Fibroblast of mammary gland (primary cell): ENCODE measurements at regions not wholly inside any gene's neighbourhood (a gene's known extent, or its start where the extent isn't known, plus 50 kb on each side); places are given as distances from the start of the nearest gene placed in this dataset.
"Not testable (repeated sequence)": the region's sequence is repeated elsewhere in the genome, so short reads cannot be mapped to it uniquely, and the experiment has no call there.

Experiments used
- DNase-seq: peaks from one replicate; pipeline ENCODE4 v3.0.0-alpha.2; 2010; ENCODE audit warnings: low read depth
- H3K4me3 ChIP-seq: 2 replicates; pipeline ENCODE4 v1.5.1; 2011; ENCODE audit warnings: low read depth, mild to moderate bottlenecking, low read length, moderate library complexity; ENCODE audit not compliant: control insufficient read depth
- TF ChIP-seq, protein P1 (sequence below): conservative IDR thresholded peaks from 2 replicates; pipeline ENCODE4 v1.5.1; 2011; ENCODE audit warnings: low read depth, low read length, inconsistent platforms; ENCODE audit not compliant: control insufficient read depth, insufficient read depth

DNA sequence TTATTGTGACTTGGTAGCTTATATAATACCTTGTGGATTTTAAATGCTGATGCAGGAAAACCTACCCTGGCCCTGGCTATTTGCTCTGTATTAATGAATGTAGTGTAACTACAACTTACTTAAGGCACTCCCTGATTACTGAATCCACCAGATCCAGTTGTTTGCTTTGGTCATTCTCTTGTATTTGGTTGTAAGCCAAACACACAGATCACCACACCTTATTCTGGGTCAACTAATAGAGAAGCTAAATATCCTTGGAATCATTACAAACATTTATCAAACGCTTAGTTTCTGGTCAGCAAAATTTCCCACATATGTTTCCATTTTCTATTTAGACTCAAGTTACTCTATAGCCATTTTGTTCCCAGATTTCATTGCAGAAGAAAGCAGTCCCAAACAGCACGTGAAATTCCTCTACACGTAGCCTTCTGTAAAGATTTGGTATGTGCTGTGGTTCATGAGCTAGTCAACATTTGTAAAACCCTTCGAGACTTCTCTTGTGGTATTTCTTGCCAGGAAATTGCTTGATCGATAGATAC is 322.6 kb downstream of the MEX3B start:
- TF ChIP-seq, protein P1, sequence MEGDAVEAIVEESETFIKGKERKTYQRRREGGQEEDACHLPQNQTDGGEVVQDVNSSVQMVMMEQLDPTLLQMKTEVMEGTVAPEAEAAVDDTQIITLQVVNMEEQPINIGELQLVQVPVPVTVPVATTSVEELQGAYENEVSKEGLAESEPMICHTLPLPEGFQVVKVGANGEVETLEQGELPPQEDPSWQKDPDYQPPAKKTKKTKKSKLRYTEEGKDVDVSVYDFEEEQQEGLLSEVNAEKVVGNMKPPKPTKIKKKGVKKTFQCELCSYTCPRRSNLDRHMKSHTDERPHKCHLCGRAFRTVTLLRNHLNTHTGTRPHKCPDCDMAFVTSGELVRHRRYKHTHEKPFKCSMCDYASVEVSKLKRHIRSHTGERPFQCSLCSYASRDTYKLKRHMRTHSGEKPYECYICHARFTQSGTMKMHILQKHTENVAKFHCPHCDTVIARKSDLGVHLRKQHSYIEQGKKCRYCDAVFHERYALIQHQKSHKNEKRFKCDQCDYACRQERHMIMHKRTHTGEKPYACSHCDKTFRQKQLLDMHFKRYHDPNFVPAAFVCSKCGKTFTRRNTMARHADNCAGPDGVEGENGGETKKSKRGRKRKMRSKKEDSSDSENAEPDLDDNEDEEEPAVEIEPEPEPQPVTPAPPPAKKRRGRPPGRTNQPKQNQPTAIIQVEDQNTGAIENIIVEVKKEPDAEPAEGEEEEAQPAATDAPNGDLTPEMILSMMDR = no peak
- no peak overlapping the region for H3K4me3 ChIP-seq
- no peak for DNase-seq

DNA sequence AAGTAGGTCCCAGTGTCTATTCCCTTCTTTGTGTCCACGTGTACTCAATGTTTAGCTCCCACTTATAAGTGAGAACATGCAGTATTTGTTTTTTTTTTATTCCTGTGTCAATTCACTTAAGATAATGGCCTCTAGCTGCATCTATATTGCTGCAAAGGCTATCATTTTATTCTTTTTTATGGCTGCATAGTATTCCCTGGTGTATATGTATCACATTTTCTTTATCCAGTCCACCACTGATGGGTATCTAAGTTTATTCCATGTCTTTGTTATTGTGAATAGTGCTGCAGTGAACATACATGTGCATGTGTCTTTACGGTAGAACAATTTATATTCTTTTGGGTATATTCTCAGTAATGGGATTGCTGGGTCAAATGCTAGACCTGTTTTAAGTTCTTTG is 329.4 kb downstream of the MEX3B start:
- DNase-seq, H3K4me3 ChIP-seq: not testable (repeated sequence)

DNA sequence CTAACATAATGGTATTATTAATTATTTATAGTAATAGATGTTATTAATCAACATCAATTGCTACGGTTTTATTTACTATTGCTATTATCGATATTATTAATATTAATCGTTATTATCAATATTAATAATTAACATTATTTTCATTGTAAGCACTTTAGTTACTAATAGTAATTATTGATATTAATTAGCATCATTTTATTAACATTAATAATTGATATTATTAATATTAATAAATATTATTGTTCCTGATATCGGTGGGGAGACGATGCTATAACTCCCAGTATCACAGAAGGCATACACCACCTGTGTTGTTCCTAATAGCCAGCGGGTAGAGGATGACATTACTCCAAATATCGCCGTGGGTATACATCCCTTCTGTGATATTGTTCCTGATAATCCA is 335.5 kb downstream of the MEX3B start:
- TF ChIP-seq, protein P1 = no peak
- DNase-seq = no peak
- H3K4me3 ChIP-seq = no peak overlapping the region

DNA sequence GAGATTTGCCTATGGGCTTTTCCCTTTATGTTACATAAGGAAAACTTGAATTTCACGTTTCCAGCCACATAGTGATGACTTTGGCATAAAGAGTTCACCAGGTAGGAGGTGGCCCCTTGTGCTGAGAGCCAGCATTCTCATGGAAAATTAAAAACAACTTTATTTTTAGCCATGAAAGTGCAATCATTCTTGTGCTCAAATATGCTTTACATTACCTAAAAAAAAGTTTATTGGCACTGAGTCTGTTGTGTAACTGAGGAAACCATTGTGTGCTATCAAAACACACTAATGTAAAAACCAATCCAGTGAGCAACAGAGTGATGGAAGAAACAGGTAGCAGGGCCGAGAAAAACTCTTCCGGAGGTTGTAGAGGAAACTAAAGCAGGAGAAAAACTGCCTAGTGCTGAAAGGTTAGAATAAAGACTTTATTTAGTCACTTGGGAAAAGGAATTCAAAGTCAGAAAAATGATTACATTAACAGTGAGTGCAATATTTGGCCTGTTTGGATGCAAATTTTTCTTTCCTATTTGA is 332.9 kb upstream of the TMC3 start:
- not testable (repeated sequence) for DNase-seq, H3K4me3 ChIP-seq

DNA sequence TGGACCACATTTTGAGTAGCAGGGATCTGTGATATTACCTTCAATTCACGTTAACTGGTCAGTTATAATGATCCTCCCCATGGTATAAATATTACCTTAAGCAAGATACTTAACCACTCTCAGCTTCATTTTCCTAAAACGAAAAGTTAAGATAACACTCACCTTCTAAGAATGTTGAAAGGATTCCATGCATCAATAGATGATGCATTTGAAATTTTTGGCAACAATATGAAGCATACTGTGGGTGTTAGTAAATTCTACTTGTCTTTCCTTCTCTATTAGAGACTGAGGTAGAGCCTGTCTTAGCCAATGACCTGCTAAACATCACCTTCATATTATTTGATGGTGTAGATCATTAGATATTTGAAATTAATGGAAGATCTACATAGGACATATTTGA is 331.7 kb upstream of the TMC3 start:
- DNase-seq, H3K4me3 ChIP-seq: not testable (repeated sequence)

DNA sequence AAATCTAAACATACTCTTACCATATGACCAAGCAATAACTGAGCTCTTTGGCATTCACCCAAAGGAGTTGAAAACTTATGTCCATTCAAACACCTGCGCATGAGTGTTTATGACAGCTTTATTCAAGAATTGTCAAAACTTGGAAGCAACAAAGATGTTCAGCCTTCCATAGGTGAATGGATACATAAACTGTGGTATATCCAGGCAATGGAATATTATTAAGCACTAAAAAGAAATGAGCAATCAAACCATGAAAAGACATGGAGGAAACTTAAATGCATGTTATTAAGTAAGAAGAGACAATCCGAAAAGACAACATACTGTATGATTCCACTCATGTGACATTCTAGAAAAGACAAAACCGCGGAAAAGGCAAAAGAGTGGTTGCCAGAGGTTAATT is 312.0 kb upstream of the TMC3 start:
- TF ChIP-seq, protein P1 = no peak
- H3K4me3 ChIP-seq = no peak overlapping the region
- no peak for DNase-seq

DNA sequence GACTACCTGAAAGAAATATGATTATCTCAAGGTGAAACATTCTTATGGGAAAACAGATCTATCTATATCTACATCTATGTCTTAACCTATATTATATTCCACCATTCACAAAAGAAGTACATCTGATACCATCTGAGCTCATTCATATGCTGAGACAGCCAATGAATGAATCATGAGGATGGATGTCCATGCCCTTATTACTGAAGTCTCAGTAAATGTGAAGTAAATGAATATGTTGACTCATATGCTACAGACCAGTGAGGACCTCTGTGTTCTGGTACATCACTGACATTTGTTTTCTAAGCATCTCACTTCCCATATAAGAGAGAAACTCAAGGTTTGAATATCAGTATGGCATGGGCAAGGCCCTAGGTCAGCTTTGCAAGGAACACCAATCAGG is 311.2 kb upstream of the TMC3 start:
- TF ChIP-seq, protein P1 = no peak
- DNase-seq = no peak
- H3K4me3 ChIP-seq = no peak overlapping the region

DNA sequence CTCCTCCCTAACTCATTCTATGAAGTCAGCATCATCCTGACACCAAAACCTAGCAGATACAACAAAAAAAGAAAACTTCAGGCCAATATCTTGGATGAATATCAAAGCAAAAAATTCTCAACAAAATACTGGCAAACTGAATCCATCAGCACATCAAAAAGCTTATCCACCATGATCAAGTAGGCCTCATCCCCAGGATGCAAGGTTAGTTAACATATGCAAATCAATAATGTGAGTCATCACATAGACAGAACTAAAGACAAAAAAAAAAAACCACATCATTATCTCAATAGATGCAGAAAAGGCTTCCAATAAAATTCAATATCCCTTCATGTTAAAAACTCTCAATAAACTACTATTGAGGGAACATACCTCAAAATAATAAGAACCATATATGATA is 306.8 kb upstream of the TMC3 start:
- TF ChIP-seq, protein P1 = no peak
- no peak overlapping the region for H3K4me3 ChIP-seq
- DNase-seq = no peak
